Fibroblast of skin of left quadriceps (primary cell): ENCODE measurements at regions not wholly inside any gene's neighbourhood (a gene's known extent, or its start where the extent isn't known, plus 50 kb on each side); places are given as distances from the start of the nearest gene placed in this dataset.

Source experiments
- DNase-seq, 2 experiments: peaks; one replicate each; pipeline ENCODE4 v3.0.0-alpha.2; 2013; ENCODE audit warnings: low read depth in 2 of 2

DNA sequence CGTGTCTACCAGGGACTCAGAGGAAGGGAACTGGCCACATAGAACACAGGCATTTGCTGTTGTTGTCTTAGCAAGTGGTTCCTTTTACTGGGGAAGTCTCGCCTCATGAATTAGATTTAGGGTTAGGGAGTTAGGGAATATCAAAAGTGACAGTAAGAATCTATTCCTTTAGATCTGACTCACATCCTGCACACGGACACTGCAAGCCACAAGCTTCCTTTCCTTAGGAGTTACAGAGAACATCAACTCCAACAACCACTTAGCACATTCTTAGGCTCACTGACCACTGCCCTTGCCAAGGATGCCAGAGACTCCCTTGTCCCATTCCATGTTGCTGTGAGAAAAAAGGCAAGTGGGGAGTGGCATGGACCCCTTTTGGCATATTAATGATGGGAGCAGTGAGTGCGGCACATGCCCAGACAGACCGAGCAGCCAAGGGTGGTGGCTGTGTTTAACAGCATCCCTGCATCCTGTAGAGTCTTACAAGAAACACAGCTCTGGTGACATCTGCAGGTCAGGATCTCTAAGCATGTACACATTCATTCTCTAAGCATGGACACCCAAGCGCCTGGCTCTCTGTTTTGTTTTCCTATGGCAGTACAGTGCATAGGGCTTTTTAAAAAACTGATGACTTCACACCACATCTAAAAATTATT lies 745.6 kb upstream of the RAB6C start:
- no peak for DNase-seq

DNA sequence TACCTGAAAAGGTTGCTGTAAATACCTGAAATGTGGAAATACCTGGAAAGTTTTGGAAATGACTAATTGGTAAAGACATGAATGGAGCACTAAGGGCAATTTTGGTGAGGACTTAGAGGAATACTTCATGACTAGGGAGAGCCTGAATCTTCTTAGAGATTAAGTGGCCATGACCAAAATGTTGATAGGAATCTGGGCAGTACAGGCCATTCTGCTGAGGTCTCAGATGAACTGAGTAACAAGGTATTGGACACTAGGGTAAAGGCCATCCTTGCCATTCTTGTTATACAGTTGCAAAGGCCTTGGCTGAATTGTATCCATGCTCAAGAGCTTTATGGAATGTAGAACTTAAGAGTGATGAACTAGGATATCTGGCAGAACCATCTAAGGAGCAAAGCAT lies 742.9 kb upstream of the RAB6C start:
- DNase-seq = no peak

GRCh38 chr2:129237966-129238725 lies 741.3 kb upstream of the RAB6C start:
- peak; percentile 84 to 86 for DNase-seq

DNA sequence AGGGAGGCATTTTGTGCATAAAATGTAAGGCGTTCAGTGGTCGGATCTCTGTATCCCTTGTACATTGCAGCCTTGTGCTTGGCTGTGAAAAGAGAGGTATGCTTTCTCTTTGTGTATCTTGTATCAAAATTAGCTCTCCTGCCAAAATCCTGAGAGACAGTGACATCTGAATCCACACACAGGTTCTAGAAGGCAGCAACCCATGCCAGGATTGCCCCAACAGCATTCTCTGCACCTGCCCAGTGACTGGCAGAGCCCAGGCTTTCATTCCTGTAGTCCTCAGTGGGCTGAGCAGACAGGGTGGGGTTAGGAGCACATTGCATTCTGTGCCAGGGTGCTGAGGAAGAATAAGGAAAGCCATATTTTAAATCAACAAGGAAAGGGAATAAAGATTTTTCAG lies 740.3 kb upstream of the RAB6C start:
- no peak for DNase-seq

DNA sequence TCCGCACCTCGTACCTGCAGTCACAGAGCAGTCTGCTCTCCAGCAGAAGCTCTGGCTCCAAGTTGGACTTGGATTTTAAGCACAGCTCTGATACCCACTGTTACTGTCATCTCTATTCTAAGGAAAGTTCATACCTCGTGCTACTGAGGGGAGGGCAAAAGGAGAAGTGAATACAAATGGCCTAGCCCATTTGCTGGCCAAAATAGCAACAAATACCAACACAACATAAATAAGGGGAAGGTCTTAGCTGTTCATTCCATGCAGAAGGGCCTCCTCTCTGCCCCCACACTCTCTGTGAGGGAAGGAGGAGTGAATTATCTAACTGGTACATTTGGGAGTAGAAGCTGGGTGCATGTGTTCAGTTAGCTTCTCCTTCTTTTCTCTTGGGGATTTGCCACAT lies 739.4 kb upstream of the RAB6C start:
- no peak for DNase-seq

DNA sequence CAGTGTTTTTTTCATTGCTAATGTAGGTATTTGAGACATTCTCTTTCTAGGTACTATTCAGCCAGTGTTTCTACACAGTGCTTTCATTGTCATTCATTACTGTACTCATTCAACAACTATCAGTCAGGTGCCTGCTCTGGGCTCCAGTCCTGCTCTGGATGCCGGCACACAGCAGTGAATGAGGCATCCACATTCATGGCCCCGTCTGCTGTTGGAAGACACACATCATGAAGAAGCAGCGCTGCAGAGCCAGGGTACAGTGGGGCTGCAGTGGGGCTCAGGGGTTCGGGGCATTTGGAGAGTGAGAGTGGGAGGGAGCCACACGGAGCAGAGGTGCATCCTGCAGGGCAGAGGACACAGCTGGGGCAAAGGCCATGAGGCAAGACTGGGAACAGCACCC lies 737.2 kb upstream of the RAB6C start:
- no peak for DNase-seq

DNA sequence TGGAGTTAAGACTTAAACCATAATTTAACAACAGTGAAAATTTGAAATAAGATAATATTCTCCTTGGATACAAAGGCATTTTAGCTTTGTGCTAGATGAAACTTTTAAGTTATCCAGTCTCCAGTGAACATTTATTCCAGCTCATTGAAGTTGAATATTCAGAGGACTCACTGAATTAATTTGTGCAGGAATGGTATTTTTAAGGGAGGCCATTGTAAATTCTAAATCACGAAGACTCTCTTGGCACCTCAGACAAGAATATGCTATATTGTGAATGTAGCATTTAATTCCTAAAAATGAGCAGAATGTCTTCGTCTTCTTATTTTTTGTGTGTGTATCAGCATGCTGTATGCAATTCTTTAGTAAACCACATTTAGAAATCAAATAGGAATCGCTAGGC lies 731.7 kb upstream of the RAB6C start:
- no peak for DNase-seq

DNA sequence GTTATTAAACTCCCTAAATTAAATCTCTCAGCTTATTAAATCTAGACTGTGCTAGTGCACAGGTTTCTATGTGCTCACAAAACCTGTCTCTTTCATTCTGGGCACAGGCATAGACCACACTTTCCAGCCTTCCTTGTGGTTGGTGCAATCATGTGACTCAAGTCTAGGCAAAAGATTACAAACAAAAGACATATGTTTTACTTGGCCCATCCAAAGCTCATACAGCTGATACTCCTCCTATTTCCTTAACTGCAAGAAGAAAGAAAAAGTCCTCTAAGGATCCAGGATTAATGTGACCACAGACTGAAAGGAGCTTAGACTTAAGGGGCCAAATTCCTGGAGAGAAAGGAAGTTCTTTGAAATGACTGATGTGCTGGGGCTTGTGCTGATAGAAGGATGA lies 731.3 kb upstream of the RAB6C start:
- peak in 1 of 2 experiments; percentile 32 for DNase-seq

DNA sequence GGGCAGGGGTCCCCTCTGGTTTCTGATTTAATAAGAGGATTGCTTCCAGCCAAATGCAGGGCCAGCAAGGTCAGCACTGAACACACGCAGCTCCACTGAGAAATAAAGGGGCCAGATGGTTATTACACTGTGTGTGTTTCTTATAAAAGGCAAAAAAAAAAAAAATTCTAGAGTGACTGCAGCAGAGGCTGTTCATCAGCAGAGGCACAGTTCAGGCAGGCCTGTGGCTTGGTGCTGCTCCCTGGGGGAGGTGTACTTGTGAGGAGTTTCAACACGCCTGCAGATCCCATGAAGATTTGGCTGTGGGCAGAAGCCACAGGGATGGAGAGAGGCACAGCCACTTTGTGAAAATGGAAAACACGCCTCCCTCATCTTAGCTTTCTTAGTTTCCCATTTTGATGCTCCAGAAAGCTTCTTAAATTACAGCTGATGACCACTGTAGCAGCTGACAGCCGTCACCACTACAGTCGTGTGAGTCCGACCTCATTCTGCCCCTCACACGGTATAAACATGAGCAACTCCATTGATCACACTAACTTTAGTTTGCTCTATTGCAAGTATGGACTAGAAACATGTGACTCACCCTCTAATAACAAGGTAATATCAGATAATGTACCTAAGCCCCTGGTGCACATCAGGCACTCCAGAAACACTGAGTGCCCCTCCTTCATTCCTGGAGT lies 726.5 kb upstream of the RAB6C start:
- no peak for DNase-seq

- DNase-seq = no peak
Measured at GRCh38 chr2:129253461-129253812, 726.0 kb upstream of the RAB6C start.

DNA sequence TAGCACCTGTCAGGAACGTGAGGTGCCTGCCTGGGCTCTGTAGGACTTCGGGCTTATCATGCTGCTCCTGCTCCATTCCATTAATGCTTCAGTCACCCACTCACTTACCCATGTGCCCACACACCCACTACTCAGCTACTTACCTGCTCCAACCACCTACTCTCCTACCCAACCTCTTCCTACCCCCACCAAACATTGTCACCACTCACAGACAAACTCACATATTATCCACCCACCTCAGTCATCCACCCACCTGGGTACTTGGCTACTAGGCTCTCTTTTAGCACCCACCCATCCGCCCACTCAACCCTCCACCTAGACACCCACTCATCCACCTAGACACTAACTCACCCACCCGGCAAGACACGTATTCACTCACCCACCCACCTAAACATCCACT lies 724.7 kb upstream of the RAB6C start:
- no peak for DNase-seq

DNA sequence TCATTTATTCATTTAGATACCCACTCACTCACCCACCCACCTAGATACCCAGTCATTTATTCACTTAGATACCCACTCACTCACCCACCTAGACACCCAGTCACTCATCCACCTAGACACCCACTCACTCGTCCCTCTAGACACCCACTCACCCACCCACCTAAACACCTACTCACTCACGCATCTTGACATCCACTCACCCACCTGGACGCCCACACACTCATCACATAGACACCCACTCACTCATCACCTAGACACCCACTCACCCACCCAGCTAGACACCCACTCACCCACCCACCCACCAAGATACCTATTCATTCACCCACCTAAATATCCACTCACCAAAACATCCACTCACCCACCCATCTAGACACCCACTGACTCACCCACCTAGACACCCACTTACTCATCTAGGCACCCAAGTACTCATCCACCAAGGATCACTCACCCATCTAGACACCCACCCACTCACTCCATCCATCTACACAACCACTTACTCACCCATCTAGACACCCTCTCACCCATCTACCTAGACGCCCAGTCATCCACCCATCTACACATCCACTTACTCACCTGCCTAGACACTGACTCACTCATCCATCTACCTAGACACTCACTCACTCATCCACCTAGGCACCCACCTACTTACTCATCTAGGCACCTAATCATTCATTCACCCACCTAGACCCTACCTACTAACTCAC lies 723.7 kb upstream of the RAB6C start:
- DNase-seq = no peak

DNA sequence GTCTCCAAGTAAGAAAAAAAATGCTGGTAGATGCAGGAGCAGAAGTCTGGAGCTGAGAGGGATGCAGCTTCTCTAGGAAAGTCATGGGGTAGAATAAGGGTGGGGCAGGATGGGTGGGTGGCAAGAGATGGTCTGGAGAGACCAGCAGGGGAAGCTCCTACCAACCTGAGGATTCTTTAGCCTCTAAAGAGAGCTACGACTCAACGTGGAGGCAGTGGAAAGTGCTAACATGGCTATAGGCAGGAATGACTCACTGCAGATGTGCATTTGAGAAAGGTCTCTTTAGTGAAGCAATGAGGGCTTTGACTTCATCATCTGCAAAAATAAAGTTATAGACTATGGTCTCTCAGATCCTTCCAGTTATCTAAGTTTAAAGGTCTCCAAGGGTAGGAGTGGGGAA lies 722.8 kb upstream of the RAB6C start:
- no peak for DNase-seq

DNA sequence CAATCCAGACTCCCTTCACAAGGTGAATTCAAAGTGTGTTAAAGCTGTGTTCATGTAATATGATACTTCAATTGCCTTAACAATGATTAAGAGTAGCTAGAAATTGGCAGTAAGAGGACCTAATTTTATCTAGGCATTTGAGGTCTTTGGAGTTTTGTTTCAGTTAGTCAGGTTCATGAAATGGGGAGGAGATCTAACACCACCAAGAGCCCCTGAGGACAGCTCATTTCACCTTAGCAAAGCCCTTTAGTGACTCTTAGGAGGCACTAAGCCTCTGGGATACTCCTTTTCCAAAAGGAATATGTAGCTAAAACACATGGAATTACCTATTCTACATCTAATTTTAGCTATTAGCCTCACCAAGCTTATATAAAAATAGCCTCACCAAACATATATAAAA lies 716.5 kb upstream of the RAB6C start:
- DNase-seq = no peak

- DNase-seq = no peak
Measured at GRCh38 chr2:129263939-129264338, 715.5 kb upstream of the RAB6C start.

DNA sequence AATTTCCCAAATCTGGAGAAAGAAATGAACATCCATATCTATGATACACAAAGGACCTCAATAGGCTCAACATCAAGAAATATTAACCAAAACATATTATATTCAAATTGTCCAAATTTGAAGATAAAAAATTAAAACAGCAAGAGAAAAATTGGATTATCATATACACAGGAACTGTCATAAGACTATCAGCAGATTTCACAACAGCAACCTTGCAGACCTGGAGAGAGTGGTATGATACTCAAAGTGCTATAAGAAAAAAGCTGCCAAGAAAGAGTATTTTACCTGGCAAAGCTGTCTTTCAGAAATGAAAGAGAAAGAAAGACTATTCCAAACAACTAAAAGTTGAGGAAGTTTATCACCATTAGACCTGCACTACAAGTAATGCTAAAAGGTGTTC lies 711.9 kb upstream of the RAB6C start:
- DNase-seq = no peak

GRCh38 chr2:129273266-129274037 lies 706.0 kb upstream of the RAB6C start:
- DNase-seq = no peak

- no peak for DNase-seq
Measured at GRCh38 chr2:129274038-129274415, 705.4 kb upstream of the RAB6C start.

GRCh38 chr2:129274918-129275317 lies 704.5 kb upstream of the RAB6C start:
- no peak for DNase-seq

DNA sequence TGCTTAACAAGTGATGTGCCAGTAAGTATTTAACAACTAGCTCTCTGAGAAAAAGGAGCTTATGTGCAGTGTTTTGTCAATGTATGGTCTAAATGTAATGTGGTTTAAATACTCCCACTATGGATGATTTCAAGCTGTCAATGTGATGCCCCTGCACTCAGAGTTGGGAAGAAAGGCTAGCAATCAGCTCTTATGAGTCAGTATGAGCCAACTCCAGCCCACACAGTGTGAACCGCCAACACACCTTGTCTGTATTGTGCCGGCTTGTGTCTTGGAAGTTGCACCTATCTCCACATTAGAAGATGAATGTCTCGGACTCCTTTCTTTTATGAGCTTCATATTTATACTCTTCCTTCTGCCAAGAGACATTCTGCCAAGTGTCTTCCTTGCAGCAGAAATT lies 703.8 kb upstream of the RAB6C start:
- DNase-seq = no peak

DNA sequence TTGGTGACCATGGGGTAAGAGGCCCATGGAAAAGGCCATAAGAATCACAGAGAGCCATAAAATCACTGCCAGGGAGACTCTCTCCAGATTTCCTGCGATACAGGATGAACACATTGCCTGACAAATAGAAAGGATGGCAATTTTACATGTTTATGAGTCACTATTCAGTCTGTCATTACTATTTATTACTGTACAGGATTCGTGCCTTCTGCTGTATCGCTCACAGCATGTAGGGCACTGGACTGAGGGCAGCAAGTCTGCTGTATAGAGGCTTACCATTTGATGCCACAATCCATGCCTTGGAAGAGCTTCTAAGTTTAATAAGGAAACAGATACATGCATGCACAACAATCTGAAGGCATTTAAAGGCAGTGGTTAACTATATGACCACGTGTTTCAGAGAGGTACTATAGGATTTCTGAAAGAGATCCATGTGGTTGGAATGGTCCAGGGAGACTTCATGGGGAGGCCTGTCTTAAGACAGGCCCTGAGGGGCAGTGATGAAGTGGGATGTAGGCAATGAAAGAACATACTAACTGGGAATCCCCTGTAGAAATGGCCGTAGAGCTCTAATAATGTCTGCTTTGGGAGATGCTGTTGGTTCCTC lies 702.4 kb upstream of the RAB6C start:
- DNase-seq = no peak
